Activated CD4-positive, CD25-positive, alpha-beta regulatory T cell treated with anti-CD3 and anti-CD28 coated beads, Interleukin-2, amount 50 U/mL, for 72 hours (primary cell): ENCODE measurements at regions not wholly inside any gene's neighbourhood (a gene's known extent, or its start where the extent isn't known, plus 50 kb on each side); places are given as distances from the start of the nearest gene placed in this dataset.

Source experiments
- DNase-seq: peaks from one replicate; pipeline ENCODE4 v3.0.0; 2021

- DNase-seq: no peak
Measured at GRCh38 chr18:78772360-78773302, 207.0 kb upstream of the SALL3 start.

GRCh38 chr18:78773303-78773755 is 206.3 kb upstream of the SALL3 start:
- DNase-seq: no peak

GRCh38 chr18:78773819-78774218 is 205.8 kb upstream of the SALL3 start:
- DNase-seq: no peak

GRCh38 chr18:78774741-78775141 is 204.9 kb upstream of the SALL3 start:
- no peak for DNase-seq

DNA sequence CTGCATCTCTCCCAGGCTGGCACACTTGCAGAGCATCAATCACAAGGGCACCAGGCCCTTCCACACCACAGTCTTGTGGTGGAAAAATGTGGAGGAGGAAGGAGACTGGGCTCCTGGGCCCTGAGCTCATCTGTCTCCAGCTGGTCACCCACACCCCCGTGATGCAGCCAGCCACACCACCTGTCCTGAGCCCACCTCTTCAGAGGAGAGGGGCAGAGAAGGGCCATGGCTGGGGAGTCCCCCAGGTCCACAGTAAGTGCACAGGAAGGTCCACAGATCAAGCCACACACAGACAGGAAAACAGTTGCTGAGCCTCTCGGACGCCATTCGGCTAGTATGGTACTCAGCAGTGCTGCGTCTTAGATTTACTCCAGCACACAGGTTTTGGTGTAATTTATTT is 203.5 kb upstream of the SALL3 start:
- no peak for DNase-seq

GRCh38 chr18:78776706-78777285 is 202.8 kb upstream of the SALL3 start:
- no peak for DNase-seq

- no peak for DNase-seq
Measured at GRCh38 chr18:78777992-78778391, 201.6 kb upstream of the SALL3 start.

DNA sequence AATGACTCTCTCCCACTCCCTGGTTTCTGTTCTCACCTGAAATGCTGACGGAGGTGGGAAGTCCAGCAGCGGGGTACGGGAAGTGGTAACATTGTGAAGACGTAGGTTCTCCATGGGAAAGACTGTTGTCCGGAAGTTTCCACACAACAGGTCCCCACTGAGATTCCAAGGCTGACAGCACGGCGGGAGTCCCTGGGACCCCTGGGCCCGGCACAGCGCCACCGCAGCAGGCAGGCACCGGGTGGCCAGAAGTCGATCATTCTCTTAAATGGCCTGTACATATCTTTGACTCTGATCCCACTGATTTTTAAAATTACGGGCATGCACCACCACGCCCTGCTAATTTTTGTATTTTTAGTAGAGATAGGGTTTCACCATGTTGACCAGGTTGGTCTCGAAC is 201.0 kb upstream of the SALL3 start:
- DNase-seq: no peak

- no peak for DNase-seq
Measured at GRCh38 chr18:78779996-78780718, 199.5 kb upstream of the SALL3 start.

- DNase-seq: no peak
Measured at GRCh38 chr18:78780719-78781600, 198.7 kb upstream of the SALL3 start.

DNA sequence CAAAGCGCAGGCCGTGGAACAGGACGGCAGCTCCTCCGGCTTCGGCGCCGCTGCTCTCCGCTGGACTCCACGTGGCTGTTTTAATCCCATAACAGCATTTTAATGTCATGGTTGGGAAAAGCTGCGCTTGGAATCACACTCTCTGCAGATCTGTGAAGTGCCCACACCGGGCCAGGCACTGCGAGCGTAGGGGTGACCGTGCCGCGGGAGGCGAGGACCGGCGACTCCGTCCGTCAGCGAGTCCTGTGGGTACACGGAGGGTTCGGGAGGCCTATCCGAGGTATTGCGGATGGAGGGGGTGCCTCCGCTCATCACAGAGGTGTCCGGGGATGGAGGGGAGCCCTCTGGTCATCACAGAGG is 198.0 kb upstream of the SALL3 start:
- no peak for DNase-seq

DNA sequence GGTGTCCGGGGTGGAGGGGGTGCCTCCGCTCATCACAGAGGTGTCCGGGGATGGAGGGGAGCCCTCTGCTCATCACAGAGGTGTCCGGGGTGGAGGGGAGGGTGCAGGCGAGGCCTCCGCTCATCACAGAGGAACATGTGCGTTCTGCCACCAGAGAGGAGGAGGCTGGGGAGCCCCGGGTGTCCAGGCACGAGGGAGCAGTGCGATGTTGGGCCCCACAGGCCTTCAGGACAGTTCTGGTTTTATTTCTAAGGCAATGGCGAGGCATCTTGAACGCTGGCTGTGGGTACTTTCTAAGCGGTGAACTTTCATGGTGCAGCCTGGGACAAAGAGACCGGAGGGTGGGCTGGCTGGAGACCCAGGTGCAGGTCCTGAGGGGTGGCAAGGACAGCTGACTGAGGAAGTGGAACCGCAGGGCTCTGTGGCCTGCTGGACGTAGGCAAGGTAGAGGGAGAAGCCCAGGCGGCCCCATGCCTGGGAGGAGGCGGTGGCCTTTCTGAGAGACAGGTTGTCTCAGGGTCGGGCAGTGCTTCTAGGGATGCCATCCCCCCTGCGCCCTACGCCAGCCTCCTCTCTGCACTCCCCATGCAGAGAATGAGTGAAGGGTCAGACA is 196.6 kb upstream of the SALL3 start:
- no peak for DNase-seq

DNA sequence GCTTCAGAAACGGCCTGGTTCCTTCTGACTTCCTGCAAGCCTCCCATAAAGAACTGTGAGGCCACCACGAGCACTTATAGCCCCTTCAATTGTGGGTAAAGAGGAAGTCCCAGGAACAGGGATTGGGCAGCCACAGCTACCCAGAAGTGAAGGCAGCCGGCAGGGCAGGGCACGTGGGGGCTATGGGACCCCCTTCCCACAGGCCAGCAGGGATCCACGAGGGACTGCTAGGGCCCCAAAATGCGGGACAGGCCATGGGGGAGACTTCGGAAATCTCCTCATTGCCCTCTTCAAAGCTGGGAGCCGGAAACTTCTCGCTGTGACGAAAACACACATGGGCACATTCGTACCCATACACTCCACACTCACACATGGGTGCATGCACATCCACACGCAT is 196.1 kb upstream of the SALL3 start:
- no peak for DNase-seq

GRCh38 chr18:78784861-78785260 is 194.8 kb upstream of the SALL3 start:
- no peak for DNase-seq

DNA sequence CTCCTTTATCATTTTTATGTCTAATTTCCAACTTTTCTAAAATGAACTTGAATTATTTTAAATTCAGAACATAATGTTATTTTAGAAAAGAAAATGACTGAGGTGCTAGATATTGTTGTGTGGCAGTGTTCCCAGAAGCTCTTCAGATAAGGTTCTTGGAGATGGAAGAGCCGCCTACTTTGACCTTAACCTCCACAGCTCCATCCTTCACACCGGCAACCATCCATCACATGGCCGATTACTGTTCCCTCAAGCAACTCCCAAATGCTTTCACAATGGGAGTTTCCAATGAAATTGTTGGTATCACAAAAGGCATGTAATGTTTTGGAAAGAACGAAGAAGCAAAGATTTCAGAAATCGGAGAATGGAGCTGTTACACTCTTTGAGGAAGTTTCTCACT is 193.9 kb upstream of the SALL3 start:
- DNase-seq: no peak

DNA sequence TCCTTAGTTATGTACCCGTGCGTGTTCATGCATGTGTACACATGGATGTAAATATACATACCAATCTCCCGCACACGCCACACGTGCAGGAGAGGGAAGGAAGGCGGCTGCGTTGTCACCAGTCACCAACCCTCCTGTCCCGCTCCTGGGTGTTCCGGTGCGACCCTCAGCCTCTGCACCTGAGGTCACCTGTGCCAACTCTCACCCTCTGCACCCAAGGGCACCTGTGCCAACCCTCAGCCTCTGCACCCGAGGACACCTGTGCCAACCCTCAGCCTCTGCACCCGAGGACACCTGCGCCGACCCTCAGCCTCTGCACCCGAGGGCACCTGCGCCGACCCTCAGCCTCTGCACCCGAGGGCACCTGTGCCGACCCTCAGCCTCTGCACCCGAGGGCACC is 192.8 kb upstream of the SALL3 start:
- no peak for DNase-seq

GRCh38 chr18:78787751-78788150 is 191.9 kb upstream of the SALL3 start:
- DNase-seq: no peak

GRCh38 chr18:78788161-78788560 is 191.5 kb upstream of the SALL3 start:
- DNase-seq: no peak

DNA sequence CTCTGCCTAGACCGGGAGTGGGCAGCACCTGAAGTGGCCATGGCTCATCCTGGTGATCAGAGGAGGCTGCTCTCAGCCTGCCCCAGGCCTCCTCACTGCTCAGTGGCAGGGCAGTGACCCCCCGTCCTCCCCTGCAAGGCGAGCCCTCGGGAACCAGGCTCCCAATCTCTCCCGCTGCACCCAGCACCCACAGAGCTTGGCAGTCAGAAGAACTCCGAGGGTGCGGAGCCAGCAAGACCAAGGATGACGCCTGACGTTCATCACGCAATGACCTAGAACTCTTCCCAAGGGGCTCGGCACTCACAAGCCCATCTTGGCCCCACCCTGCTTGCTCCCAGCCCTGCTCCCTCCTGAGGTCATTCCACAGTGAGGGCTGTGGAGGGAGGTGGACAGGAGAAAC is 189.8 kb upstream of the SALL3 start:
- DNase-seq: no peak

DNA sequence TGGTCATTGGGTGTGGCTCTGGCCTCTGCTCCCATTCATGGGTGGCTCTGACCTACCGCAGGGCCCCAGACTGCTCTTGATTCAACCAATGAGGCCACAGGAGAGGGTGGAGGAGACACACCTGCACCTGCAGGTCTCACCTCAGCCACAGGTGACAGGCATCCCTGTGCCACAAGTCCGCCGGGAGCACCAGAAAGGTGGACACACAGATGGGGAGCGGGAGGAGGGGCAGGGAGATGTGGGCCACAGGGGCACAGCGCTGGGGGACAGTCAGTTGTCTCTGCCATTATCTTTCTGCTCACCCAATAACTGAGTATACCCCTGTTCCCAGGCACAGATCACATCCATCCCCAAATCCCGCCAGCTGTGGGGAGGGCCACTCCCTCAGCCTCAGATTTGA is 189.1 kb upstream of the SALL3 start:
- DNase-seq: no peak

DNA sequence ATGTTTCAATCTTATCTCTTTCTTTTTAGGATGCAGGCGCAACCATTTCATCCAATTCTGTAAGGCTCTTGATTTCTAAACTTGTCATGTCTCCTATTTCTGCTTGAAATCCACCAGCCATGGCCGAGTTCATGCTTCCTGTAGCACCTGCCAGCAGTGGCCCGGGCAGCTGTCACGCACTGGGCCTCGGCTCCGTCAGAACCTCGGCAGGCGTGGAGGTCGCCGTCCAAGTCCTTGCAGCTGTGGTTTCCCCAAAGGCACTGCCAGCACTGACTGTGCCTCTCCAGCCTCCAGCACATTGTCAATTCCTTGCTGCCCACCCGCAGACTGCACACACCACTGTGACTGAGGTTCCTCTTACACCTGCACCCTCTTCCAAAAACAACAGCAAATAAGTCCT is 188.7 kb upstream of the SALL3 start:
- no peak for DNase-seq

DNA sequence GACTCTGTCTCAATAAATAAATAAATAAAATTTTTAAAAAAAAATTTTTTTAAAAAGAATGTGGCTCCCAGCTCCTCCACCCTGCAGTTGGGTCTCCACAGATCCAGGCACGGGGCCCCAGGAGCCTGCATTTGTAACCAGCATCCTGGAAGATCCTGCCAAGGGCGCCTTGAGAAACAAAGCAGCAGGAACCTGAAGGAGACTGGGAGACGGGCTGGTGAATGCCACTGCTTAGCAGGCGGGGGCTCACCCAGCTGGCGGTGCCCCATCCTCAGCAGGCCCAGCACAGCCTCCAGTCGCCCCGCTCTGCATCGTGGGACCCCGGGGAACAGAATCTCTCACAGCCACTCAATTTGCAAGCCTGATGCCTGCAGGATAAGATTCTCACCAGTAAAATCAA is 187.5 kb upstream of the SALL3 start:
- no peak for DNase-seq
